Breast epithelium (tissue), 4 donors: ENCODE measurements at regions not wholly inside any gene's neighbourhood (a gene's known extent, or its start where the extent isn't known, plus 50 kb on each side); places are given as distances from the start of the nearest gene placed in this dataset.

Source experiments
- DNase-seq, 2 donors: peaks; one replicate each; pipeline ENCODE4 v3.0.0-alpha.2; 2019; ENCODE audit warnings: low spot score in 2 of 2
- H3K27ac ChIP-seq, 2 donors: fragments of 200-600 bp; sonication (generic) in 1 of 2; one replicate each; pipeline ENCODE4 v1.5.1; 2016 to 2019; ENCODE audit warnings: mild to moderate bottlenecking in 1 of 2
- H3K27me3 ChIP-seq, 2 donors: fragments of 200-600 bp; sonication (generic) in 1 of 2; one replicate each; pipeline versions ENCODE4 v1.5.1 to v1.6.0; 2017 to 2019; ENCODE audit warnings: control low read depth in 1 of 2, mild to moderate bottlenecking in 1 of 2
- H3K36me3 ChIP-seq: fragments of 200-600 bp; one replicate; pipeline ENCODE4 v1.5.1; 2019
- H3K4me1 ChIP-seq, 2 donors: fragments of 200-600 bp; sonication (generic); one replicate each; pipeline ENCODE4 v1.5.1; 2016 to 2019; ENCODE audit warnings: control low read depth in 1 of 2
- H3K4me3 ChIP-seq, 3 donors: fragments of 200-600 bp; sonication (generic); 1 replicate in 2 of 3; 2 replicates in 1 of 3; pipeline ENCODE4 v1.5.1; 2016 to 2019; ENCODE audit warnings: mild to moderate bottlenecking in 3 of 3, moderate library complexity in 2 of 3
- H3K9me3 ChIP-seq, 2 donors: fragments of 200-600 bp; sonication (generic) in 1 of 2; one replicate each; pipeline ENCODE4 v1.5.1; 2016 to 2019; ENCODE audit warnings: control low read depth in 1 of 2
- POLR2A ChIP-seq: fragments of 450-650 bp; IDR thresholded peaks from one replicate; pipeline ENCODE4 v1.6.1; 2016; ENCODE audit warnings: antibody characterized with exemption, mild to moderate bottlenecking, moderate library complexity
- POLR2AphosphoS5 ChIP-seq, 3 donors: sonication (generic); formaldehyde crosslinking; IDR thresholded peaks; one replicate each; pipeline ENCODE4 v1.6.1; 2017; ENCODE audit warnings: antibody characterized with exemption in 3 of 3
- intact Hi-C: fragments of 100-400 bp; cut with DNase I; formaldehyde crosslinking; loops from one replicate; pipeline ENCODE4 v1.15.1; 2023; ENCODE audit warnings: low total_unique reads
- TF ChIP-seq, protein P1 (sequence below), 3 donors: fragments of 450-650 bp; IDR thresholded peaks; one replicate each; pipeline ENCODE4 v1.5.1; 2016 to 2017; ENCODE audit warnings: antibody characterized with exemption in 3 of 3, mild to moderate bottlenecking in 3 of 3, moderate library complexity in 3 of 3

DNA sequence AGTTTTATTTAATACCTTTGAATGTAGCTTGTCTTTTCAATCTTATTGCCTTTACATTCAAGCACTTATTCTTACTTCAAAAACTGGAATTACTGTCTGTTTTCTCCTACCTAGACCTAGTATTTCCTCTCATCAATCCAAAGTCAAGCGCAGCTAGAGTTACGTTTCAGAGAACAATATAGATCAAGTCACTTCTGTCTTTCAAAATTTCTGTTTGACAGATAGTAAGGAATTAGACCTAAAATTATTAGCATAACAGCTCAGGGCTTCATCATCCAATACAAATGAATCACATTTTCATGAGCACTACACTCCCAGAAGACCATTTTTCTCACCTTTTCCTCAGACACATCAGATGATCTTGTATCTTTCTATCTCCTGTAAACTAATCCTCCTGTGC, 170.6 kb downstream of the CCDC59 start:
- H3K9me3 ChIP-seq = no peaks in the 10 kb centered on the region
- H3K36me3 ChIP-seq = no peaks in the 10 kb centered on the region
- intact Hi-C loops = no loop called here
- no peak overlapping the region for H3K27ac ChIP-seq
- no peaks in the 10 kb centered on the region for H3K27me3 ChIP-seq
- H3K4me1 ChIP-seq = no peaks in the 10 kb centered on the region
- no peak for DNase-seq
- TF ChIP-seq POLR2A = no peak
- TF ChIP-seq, protein P1, sequence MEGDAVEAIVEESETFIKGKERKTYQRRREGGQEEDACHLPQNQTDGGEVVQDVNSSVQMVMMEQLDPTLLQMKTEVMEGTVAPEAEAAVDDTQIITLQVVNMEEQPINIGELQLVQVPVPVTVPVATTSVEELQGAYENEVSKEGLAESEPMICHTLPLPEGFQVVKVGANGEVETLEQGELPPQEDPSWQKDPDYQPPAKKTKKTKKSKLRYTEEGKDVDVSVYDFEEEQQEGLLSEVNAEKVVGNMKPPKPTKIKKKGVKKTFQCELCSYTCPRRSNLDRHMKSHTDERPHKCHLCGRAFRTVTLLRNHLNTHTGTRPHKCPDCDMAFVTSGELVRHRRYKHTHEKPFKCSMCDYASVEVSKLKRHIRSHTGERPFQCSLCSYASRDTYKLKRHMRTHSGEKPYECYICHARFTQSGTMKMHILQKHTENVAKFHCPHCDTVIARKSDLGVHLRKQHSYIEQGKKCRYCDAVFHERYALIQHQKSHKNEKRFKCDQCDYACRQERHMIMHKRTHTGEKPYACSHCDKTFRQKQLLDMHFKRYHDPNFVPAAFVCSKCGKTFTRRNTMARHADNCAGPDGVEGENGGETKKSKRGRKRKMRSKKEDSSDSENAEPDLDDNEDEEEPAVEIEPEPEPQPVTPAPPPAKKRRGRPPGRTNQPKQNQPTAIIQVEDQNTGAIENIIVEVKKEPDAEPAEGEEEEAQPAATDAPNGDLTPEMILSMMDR (IDR thresholded peaks at IDR 0.05) = no peak
- TF ChIP-seq POLR2AphosphoS5 (IDR thresholded peaks at IDR 0.05) = no peak
- H3K4me3 ChIP-seq = no peak overlapping the region

DNA sequence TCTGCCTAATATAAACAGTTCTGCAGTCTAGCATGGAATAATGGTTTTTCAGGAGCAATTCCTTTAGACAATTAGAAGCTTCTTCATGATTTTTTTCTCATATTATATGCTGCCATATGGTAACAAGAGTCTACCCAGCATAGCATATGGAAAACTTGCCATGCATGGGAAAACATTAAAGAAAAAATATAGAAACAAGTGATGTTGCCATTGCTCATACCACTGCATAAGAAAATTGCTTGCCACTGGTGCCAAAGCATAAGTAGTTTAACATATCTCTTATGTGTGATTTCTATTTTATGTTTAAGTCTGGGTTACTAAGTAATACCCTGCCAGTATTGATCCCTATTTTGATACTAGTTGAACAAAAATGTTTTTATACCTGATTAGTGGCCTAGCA, 171.2 kb downstream of the CCDC59 start:
- intact Hi-C loops = no loop called here
- H3K4me3 ChIP-seq = no peak overlapping the region
- DNase-seq = no peak
- H3K27ac ChIP-seq = no peak overlapping the region
- H3K4me1 ChIP-seq = no peaks in the 10 kb centered on the region
- no peaks in the 10 kb centered on the region for H3K27me3 ChIP-seq
- TF ChIP-seq, protein P1 (IDR thresholded peaks at IDR 0.05) = no peak
- no peak for TF ChIP-seq POLR2AphosphoS5 (IDR thresholded peaks at IDR 0.05)
- TF ChIP-seq POLR2A = no peak
- H3K9me3 ChIP-seq = no peaks in the 10 kb centered on the region
- H3K36me3 ChIP-seq = no peaks in the 10 kb centered on the region

DNA sequence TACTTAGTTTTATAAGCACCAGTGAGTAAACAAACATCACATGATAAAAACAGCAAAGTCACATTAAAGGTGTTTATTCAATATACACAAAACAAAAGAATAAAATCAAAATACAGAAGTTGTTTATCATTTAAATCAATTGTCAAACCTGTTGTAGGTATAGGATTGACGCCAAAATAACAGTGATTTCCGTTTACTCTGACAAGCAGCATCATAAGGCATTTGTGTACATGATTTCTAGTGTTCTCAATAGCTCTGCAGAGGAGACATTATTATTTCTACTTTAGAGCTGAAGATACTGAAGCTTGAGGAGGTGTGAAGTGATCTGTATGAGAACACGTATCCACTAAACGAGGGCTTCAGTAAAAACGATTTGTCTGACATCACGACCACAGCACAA, 171.9 kb downstream of the CCDC59 start:
- Histone ChIP-seq H3K27me3 (no peaks in the 10 kb centered on the region), H3K4me1 (no peaks in the 10 kb centered on the region), H3K9me3 (no peaks in the 10 kb centered on the region), H3K4me3 (no peak overlapping the region), H3K36me3 (no peaks in the 10 kb centered on the region), H3K27ac (no peak overlapping the region)
- no peak for DNase-seq
- TF ChIP-seq POLR2AphosphoS5 (IDR thresholded peaks at IDR 0.05) = no peak
- TF ChIP-seq POLR2A = no peak
- TF ChIP-seq, protein P1 (IDR thresholded peaks at IDR 0.05) = no peak
- intact Hi-C loops = no loop called here

DNA sequence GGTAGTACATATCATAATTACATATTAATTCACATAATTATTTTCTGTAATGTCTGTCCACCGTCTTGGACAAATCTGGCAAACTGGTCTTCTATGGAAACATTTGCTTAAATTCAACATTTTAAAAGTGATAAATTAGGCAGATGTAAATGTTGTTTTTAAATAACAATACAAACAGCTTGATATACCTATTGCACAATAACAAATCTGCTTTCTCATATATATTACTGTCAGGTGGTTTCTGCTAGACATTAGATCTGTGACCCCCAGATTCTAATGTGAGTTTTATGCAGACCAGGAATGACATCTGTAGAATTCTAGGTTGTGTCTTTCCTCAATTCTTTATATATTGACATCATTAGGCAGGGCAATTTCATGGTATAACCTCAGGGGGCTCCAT, 173.3 kb downstream of the CCDC59 start:
- no peaks in the 10 kb centered on the region for H3K4me1 ChIP-seq
- no peak for DNase-seq
- intact Hi-C loops = no loop called here
- H3K27ac ChIP-seq = no peak overlapping the region
- no peaks in the 10 kb centered on the region for H3K27me3 ChIP-seq
- no peaks in the 10 kb centered on the region for H3K36me3 ChIP-seq
- no peaks in the 10 kb centered on the region for H3K9me3 ChIP-seq
- no peak overlapping the region for H3K4me3 ChIP-seq
- TF ChIP-seq POLR2A (no peak), POLR2AphosphoS5 (IDR thresholded peaks at IDR 0.05) (no peak)
- TF ChIP-seq, protein P1 (IDR thresholded peaks at IDR 0.05) = no peak

DNA sequence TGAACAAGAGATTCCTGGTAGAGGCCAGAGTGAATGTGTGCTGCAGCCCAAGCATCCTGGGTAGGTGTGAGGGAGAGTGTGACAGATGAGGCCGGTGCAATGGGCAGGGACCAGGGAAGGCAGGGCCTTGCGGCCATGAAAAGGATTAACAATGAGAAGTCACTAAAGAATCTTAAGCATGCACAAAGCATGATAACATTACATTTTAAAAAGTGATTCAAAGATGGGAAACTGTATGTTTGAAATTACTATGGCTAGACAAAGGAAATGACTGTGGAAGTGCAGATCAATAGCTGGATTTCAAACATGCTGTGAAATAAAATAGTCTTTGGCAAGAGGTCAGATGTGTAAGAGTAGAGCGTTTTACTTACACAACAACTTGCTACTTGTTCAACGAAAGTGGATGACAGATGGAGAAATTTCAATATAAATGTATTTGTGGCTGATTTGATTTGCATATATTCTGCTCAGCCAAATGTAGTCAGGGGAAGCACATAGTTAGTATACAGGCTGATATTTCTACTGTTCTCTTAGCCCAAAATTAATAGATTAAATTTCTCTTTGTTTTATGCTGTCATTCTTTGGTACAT, 175.5 kb downstream of the CCDC59 start:
- intact Hi-C loops = no loop called here

More for the DNA sequence above, 175.5 kb downstream of the CCDC59 start:
- H3K4me1 ChIP-seq = no peaks in the 10 kb centered on the region
- H3K36me3 ChIP-seq = no peaks in the 10 kb centered on the region
- no peaks in the 10 kb centered on the region for H3K9me3 ChIP-seq
- TF ChIP-seq POLR2AphosphoS5 (IDR thresholded peaks at IDR 0.05) (no peak), POLR2A (no peak)
- TF ChIP-seq, protein P1 (IDR thresholded peaks at IDR 0.05) = no peak
- no peaks in the 10 kb centered on the region for H3K27me3 ChIP-seq
- no peak for DNase-seq
- no peak overlapping the region for H3K4me3 ChIP-seq
- no peak overlapping the region for H3K27ac ChIP-seq
